ENCODE measurements at regions not wholly inside any gene's neighbourhood (a gene's known extent, or its start where the extent isn't known, plus 50 kb on each side); places are given as distances from the start of the nearest gene placed in this dataset.

GRCh38 chr10:33813871-33814270, 479.4 kb upstream of the NRP1 start:
- no peak for TF ChIP-seq EZH2 (IDR thresholded peaks at IDR 0.05; ENCODE audit: low read length, missing control alignments)
- TF ChIP-seq, protein P1, sequence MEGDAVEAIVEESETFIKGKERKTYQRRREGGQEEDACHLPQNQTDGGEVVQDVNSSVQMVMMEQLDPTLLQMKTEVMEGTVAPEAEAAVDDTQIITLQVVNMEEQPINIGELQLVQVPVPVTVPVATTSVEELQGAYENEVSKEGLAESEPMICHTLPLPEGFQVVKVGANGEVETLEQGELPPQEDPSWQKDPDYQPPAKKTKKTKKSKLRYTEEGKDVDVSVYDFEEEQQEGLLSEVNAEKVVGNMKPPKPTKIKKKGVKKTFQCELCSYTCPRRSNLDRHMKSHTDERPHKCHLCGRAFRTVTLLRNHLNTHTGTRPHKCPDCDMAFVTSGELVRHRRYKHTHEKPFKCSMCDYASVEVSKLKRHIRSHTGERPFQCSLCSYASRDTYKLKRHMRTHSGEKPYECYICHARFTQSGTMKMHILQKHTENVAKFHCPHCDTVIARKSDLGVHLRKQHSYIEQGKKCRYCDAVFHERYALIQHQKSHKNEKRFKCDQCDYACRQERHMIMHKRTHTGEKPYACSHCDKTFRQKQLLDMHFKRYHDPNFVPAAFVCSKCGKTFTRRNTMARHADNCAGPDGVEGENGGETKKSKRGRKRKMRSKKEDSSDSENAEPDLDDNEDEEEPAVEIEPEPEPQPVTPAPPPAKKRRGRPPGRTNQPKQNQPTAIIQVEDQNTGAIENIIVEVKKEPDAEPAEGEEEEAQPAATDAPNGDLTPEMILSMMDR (conservative IDR thresholded peaks at IDR 0.05 in 1 of 2, IDR thresholded peaks at IDR 0.05 in 1 of 2; ENCODE audit: low read depth in 1 of 2, low read length in 2 of 2) = no peak
- Histone ChIP-seq H3K79me2 (ENCODE audit: control insufficient read depth, insufficient read depth, low read length) (no peaks in the 10 kb centered on the region), H3K27me3 (ENCODE audit: control insufficient read depth, insufficient read depth, low read length) (no peaks in the 10 kb centered on the region), H3K36me3 (ENCODE audit: control insufficient read depth, insufficient read depth, low read length) (no peaks in the 10 kb centered on the region), H4K20me1 (ENCODE audit: control insufficient read depth, extremely low read depth, insufficient read depth, low read length) (no peaks in the 10 kb centered on the region), H3K27ac (ENCODE audit: insufficient read depth, low read length) (no peak overlapping the region), H3K9ac (ENCODE audit: insufficient read depth, low read length) (no peak overlapping the region), H3K4me1 (ENCODE audit: control insufficient read depth, extremely low read depth, insufficient read depth, low read length) (no peaks in the 10 kb centered on the region), H3K9me3 (ENCODE audit: control insufficient read depth, insufficient read depth, low read depth, low read length) (no peaks in the 10 kb centered on the region), H3K4me2 (ENCODE audit: extremely low read depth, insufficient read depth, low read length) (no peak overlapping the region), H2AFZ (ENCODE audit: low read length) (no peak overlapping the region), H3K4me3 (replicated peaks in 1 of 4; ENCODE audit: control extremely low read depth in 1 of 4, insufficient read depth in 1 of 4, low read depth in 3 of 4, low read length in 4 of 4) (no peak overlapping the region)
- DNase-seq (ENCODE audit: low read depth in 2 of 2) = no peak

- Histone ChIP-seq H3K27ac (ENCODE audit: insufficient read depth, low read length) (no peak overlapping the region), H3K9me3 (ENCODE audit: control insufficient read depth, insufficient read depth, low read depth, low read length) (no peaks in the 10 kb centered on the region), H3K27me3 (ENCODE audit: control insufficient read depth, insufficient read depth, low read length) (no peaks in the 10 kb centered on the region), H3K9ac (ENCODE audit: insufficient read depth, low read length) (no peak overlapping the region), H3K79me2 (ENCODE audit: control insufficient read depth, insufficient read depth, low read length) (no peaks in the 10 kb centered on the region), H2AFZ (ENCODE audit: low read length) (no peak overlapping the region), H3K4me1 (ENCODE audit: control insufficient read depth, extremely low read depth, insufficient read depth, low read length) (no peaks in the 10 kb centered on the region), H4K20me1 (ENCODE audit: control insufficient read depth, extremely low read depth, insufficient read depth, low read length) (no peaks in the 10 kb centered on the region), H3K4me3 (replicated peaks in 1 of 4; ENCODE audit: control extremely low read depth in 1 of 4, insufficient read depth in 1 of 4, low read depth in 3 of 4, low read length in 4 of 4) (no peak overlapping the region), H3K4me2 (ENCODE audit: extremely low read depth, insufficient read depth, low read length) (no peak overlapping the region), H3K36me3 (ENCODE audit: control insufficient read depth, insufficient read depth, low read length) (no peaks in the 10 kb centered on the region)
- DNase-seq (ENCODE audit: low read depth in 2 of 2) = no peak
- no peak for TF ChIP-seq EZH2 (IDR thresholded peaks at IDR 0.05; ENCODE audit: low read length, missing control alignments)
- TF ChIP-seq, protein P1 (conservative IDR thresholded peaks at IDR 0.05 in 1 of 2, IDR thresholded peaks at IDR 0.05 in 1 of 2; ENCODE audit: low read depth in 1 of 2, low read length in 2 of 2) = no peak
Measured at GRCh38 chr10:33813415-33813814, 478.9 kb upstream of the NRP1 start.

DNA sequence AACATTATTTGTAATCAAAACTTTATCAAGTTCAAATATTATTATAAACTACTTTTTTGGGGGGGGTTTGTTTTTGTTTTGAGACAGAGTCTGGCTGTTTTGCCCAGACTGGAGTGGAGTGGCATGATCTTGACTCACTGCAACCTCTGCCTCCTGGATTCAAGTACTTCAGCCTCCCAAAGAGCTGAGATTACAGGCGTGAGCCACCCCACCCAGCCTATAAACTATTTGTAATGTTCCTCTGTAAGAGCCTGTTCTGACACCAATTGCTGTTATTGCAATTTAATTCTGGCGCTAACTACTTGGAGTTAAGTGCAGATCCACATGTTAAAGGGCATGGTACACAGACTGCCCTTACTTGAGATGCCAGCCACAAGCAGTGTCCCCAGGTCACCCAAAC, 478.1 kb upstream of the NRP1 start:
- Histone ChIP-seq H3K4me2 (ENCODE audit: extremely low read depth, insufficient read depth, low read length) (no peak overlapping the region), H3K4me1 (ENCODE audit: control insufficient read depth, extremely low read depth, insufficient read depth, low read length) (no peaks in the 10 kb centered on the region), H3K4me3 (replicated peaks in 1 of 4; ENCODE audit: control extremely low read depth in 1 of 4, insufficient read depth in 1 of 4, low read depth in 3 of 4, low read length in 4 of 4) (no peak overlapping the region), H3K79me2 (ENCODE audit: control insufficient read depth, insufficient read depth, low read length) (no peaks in the 10 kb centered on the region), H3K36me3 (ENCODE audit: control insufficient read depth, insufficient read depth, low read length) (no peaks in the 10 kb centered on the region), H3K27me3 (ENCODE audit: control insufficient read depth, insufficient read depth, low read length) (no peaks in the 10 kb centered on the region), H3K9ac (ENCODE audit: insufficient read depth, low read length) (no peak overlapping the region), H3K9me3 (ENCODE audit: control insufficient read depth, insufficient read depth, low read depth, low read length) (no peaks in the 10 kb centered on the region), H2AFZ (ENCODE audit: low read length) (no peak overlapping the region), H4K20me1 (ENCODE audit: control insufficient read depth, extremely low read depth, insufficient read depth, low read length) (no peaks in the 10 kb centered on the region), H3K27ac (ENCODE audit: insufficient read depth, low read length) (no peak overlapping the region)
- no peak for DNase-seq (ENCODE audit: low read depth in 2 of 2)
- TF ChIP-seq, protein P1 (conservative IDR thresholded peaks at IDR 0.05 in 1 of 2, IDR thresholded peaks at IDR 0.05 in 1 of 2; ENCODE audit: low read depth in 1 of 2, low read length in 2 of 2) = no peak
- TF ChIP-seq EZH2 (IDR thresholded peaks at IDR 0.05; ENCODE audit: low read length, missing control alignments) = no peak
